NCI-H1694 (cell line): ENCODE measurements at regions not wholly inside any gene's neighbourhood (a gene's known extent, or its start where the extent isn't known, plus 50 kb on each side); places are given as distances from the start of the nearest gene placed in this dataset.

Source experiments
- DNase-seq: peaks from one replicate; lab custom pipeline; 2025; lab: John Stamatoyannopoulos, UW

- no peak for DNase-seq
Measured at GRCh38 chr15:95972812-95973211, 357.7 kb upstream of the NR2F2 start.

DNA sequence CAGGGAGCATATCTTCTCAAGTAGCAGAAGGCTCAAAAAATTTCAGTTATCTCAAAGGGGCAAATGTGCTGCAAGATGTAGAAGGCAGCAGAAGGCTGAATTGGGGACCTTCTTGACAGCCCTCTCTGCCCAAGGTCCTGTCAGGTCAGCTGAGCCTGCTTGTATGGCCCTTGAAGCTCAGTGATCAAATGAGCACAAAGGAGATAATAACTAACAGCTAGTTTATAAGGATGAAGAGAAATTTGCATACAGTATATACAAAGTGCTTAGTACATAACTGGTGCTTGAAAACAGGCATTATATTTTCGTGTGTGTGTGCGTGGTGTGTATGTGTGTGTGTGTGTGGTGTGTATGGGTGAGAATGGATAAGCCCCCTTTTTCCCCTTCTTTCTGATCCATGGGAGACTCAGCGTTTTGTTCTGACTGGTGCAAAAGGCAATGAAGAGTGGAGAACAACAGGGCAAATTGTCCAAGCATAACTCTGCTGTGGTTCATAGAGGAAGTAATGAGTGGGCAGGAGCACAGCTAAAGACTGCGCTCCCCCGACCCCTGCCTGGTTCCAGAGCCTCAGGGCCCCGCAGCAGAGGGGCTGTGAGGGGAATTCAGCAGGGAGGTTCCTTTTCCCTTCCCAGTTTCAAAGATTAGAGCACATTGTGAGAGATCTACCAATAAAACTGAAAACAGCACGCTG is 356.8 kb upstream of the NR2F2 start:
- DNase-seq, result no peak

DNA sequence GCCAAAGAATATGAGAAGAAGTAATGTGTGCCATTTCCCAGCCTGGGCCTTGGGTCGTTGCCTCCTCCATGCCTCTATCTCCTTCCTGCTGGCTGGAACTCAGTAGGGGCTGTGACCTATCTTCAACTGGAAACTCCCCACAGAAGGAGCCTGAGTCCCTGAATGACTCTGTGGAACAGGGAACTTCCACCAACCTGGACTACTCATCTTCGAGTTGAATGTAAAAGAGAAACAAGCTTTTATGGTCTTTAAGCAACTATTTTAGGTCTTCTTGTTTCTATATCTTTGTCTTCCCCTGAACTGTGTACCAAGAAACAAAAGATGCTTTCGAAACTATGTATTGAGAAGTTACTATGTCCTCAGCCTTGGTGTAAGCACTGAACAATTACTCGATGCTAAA is 355.3 kb upstream of the NR2F2 start:
- DNase-seq, result no peak

GRCh38 chr15:95979286-95979685 is 351.2 kb upstream of the NR2F2 start:
- DNase-seq, result no peak

GRCh38 chr15:95981209-95981608 is 349.3 kb upstream of the NR2F2 start:
- no peak for DNase-seq

DNA sequence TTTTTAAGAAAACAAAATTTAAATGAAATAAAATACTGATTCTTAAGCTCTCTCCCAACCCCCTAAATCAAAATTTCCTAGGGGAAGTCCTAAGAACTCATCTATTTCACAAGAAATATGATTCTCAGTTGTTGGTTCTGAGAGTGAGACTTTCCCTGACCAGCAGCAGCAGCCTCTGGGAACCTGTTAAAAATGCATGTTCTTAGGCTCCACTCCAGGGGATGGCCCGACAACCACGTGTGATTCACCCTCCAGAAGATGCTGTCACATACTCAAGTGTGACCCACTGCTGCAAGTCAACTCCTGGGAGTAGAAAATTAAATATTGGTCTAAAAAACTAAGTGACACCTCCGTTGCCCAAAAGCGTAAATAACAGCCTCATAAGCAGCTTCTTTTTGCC is 343.2 kb upstream of the NR2F2 start:
- DNase-seq, result no peak

DNA sequence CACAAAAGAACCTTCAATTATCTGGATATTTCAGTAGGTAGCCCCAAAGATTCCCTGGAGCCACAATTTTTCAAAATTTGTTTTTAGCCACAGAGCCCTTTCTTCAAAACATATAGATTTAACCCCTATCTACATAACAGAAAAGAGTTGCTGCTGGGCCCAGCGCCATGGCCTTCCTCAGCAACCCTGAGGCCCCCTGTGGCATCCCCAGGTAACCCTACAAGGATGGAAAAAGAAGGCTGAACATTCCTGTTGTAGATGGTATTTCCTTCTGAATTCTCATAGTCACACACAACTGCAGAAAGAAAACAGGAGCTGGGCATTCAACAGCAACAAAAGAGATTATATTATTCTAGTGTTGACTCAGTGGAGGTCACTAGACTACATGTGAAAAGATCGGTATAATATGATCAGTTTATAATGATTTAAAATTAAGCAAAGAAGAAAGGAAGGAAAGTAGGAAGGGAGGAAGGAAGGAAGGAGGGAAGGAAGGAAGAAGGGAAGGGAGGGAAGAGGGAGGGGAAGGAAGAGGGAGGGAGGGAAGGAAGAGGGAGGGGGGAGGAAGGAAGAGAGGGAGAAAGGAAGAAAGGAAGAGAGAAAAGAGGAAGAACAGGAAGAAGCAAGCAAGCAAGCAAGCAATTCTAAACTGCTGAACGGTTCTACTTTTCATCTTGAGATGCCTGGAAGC is 342.5 kb upstream of the NR2F2 start:
- no peak for DNase-seq

GRCh38 chr15:95988574-95988887 is 342.0 kb upstream of the NR2F2 start:
- DNase-seq, result no peak

- no peak for DNase-seq
Measured at GRCh38 chr15:95989392-95989791, 341.1 kb upstream of the NR2F2 start.

- no peak for DNase-seq
Measured at GRCh38 chr15:95990833-95991232, 339.7 kb upstream of the NR2F2 start.

DNA sequence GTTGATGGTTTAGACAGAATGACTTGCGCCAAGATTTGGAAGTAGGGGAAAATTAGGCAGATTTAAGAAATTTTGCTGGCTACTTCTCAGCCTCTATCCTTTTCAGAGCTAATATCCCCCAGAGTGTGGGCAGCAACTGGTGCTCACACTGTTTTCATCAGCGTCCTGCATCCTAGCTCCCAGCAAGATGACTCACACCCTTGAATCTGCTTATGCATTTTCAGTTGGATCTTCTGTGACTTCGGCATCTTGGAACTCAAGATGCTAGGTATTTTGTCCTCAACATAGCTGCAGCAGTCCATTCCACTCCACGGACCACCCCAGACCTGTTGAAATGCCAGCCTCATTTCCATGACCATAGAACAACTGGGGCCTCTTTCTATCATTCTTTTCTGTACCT is 336.1 kb upstream of the NR2F2 start:
- DNase-seq, result no peak

GRCh38 chr15:95995375-95996168 is 334.9 kb upstream of the NR2F2 start:
- DNase-seq, result no peak

GRCh38 chr15:95996494-95996893 is 334.0 kb upstream of the NR2F2 start:
- DNase-seq, result no peak

- DNase-seq, result no peak
Measured at GRCh38 chr15:95998935-95999334, 331.6 kb upstream of the NR2F2 start.

- no peak for DNase-seq
Measured at GRCh38 chr15:96002890-96003859, 327.3 kb upstream of the NR2F2 start.

DNA sequence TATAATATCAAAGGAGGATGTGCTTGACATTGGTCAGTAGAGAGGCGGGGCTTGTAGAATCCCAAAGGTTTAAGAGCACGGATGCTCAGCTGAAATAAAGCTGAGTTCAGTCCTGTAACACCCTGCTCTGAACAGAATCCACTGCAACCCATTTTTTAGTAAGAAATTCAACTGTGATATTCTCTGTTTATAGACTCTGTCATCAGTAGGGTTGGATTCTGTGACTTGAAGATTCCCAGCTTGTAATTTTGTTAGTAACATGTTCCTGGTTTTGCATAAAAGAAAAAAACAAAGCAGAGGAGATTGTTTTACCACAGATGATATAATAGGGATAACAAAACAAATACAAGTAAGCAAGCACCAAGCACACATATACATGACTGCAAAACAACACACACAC is 324.6 kb upstream of the NR2F2 start:
- no peak for DNase-seq

GRCh38 chr15:96011136-96011535 is 319.4 kb upstream of the NR2F2 start:
- no peak for DNase-seq

- no peak for DNase-seq
Measured at GRCh38 chr15:96014939-96015338, 315.6 kb upstream of the NR2F2 start.

GRCh38 chr15:96019114-96019513 is 311.4 kb upstream of the NR2F2 start:
- DNase-seq, result no peak

DNA sequence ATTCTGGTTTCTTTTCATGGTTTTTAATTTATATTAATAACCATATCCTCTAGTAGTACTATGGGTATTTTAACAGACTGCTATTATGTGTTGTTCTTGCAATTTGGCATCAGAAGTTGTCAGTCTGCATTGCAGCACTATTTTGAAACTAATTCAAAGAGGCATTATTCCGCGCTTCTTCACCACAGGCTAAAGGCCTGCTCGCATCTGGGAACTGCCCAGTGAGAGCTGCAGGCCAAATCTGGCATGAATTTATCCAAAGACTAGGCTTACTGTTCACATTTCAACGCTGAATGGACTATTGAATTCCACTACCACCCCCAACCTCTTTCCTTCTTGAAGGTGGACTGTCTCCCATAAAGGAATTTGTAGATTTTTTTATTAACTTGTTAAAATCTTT is 310.4 kb upstream of the NR2F2 start:
- no peak for DNase-seq

- DNase-seq, result no peak
Measured at GRCh38 chr15:96020797-96021196, 309.7 kb upstream of the NR2F2 start.

DNA sequence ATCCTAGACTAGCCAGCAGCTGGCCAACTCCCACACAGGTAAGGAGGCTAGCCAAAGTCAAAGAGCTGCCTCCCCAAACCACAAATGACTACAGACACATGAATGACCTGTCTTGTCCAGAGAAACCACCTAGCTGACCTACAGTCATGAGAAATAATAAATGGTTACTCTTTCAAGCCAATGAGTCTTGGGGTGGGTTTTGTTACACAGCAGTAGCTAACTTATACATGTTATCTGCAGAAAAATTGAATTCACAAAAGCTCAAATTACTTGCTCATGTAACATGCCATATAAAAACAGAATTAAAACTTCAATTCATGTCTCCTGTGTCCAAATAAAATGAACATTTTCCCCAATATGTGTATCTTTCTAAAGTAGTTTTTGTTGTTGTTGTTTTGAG is 307.4 kb upstream of the NR2F2 start:
- DNase-seq, result no peak
